CD4-positive, alpha-beta T cell (primary cell): ENCODE measurements at regions not wholly inside any gene's neighbourhood (a gene's known extent, or its start where the extent isn't known, plus 50 kb on each side); places are given as distances from the start of the nearest gene placed in this dataset.
A peak's percentile ranks its signal among the peaks of the same experiment; 100 is the strongest.

Experiments used
- ATAC-seq: fragments of 200-7000 bp; cut with Tn5 transposase; one replicate; pipeline ENCODE4 v1.10.0; 2022; ENCODE audit warnings: mild to moderate bottlenecking; ENCODE audit not compliant: poor library complexity
- CTCF ChIA-PET: fragments of 350-600 bp; sonication (Branson Sonifier 250); formaldehyde crosslinking; loops from one replicate; lab custom pipeline; 2021; ENCODE audit warnings: antibody characterized with exemption, inconsistent platforms; lab: Charles Lee
- POLR2A ChIA-PET: fragments of 350-600 bp; sonication (Branson Sonifier 250); formaldehyde crosslinking; loops from one replicate; lab custom pipeline; 2021; ENCODE audit warnings: antibody characterized with exemption, inconsistent platforms; lab: Charles Lee
- DNase-seq, 14 experiments: peaks; one replicate each; pipeline ENCODE4 v3.0.0-alpha.2; 2013 to 2020; ENCODE audit warnings: mixed read lengths in 2 of 14
- H3K27ac ChIP-seq, 2 donors: one replicate each; pipeline versions ENCODE4 v1.5.1 to v1.7.0; 2013; ENCODE audit warnings: low read length in 2 of 2, low read depth in 1 of 2, mild to moderate bottlenecking in 1 of 2
- H3K27me3 ChIP-seq, 2 experiments: 1 replicate in 1 of 2; 2 replicates in 1 of 2; pipeline versions ENCODE4 v1.6.1 to v1.7.0; 2013; ENCODE audit warnings: low read length in 2 of 2, control low read depth in 1 of 2, mild to moderate bottlenecking in 1 of 2, moderate library complexity in 1 of 2; ENCODE audit not compliant: insufficient read depth in 2 of 2, control insufficient read depth in 1 of 2
- H3K36me3 ChIP-seq: one replicate; pipeline ENCODE4 v1.6.1; 2013; ENCODE audit warnings: low read length, control low read depth; ENCODE audit not compliant: insufficient read depth
- H3K4me1 ChIP-seq: one replicate; pipeline ENCODE4 v1.6.1; 2013; ENCODE audit warnings: low read length, control low read depth; ENCODE audit not compliant: insufficient read depth
- H3K4me3 ChIP-seq: one replicate; pipeline ENCODE4 v1.5.1; 2013; ENCODE audit warnings: mild to moderate bottlenecking, low read length, moderate library complexity
- H3K9me3 ChIP-seq, 2 experiments: 1 replicate in 1 of 2; 2 replicates in 1 of 2; pipeline versions ENCODE4 v1.6.1 to v1.7.0; 2013; ENCODE audit warnings: low read length in 2 of 2, mild to moderate bottlenecking in 2 of 2, control low read depth in 1 of 2, moderate library complexity in 1 of 2; ENCODE audit not compliant: control insufficient read depth in 1 of 2, insufficient read depth in 1 of 2
- H3K27ac Mint-ChIP-seq: one replicate; pipeline ENCODE4 v1.8.0; 2020; ENCODE audit warnings: mixed read lengths
- H3K27me3 Mint-ChIP-seq: one replicate; pipeline ENCODE4 v1.8.0; 2021; ENCODE audit warnings: mixed read lengths
- H3K36me3 Mint-ChIP-seq: one replicate; pipeline ENCODE4 v1.8.0; 2021; ENCODE audit warnings: low read depth, mixed read lengths
- H3K4me1 Mint-ChIP-seq: one replicate; pipeline ENCODE4 v1.8.0; 2021; ENCODE audit warnings: low read depth, mixed read lengths
- H3K4me3 Mint-ChIP-seq: one replicate; pipeline ENCODE4 v1.8.0; 2020; ENCODE audit warnings: mild to moderate bottlenecking, mixed read lengths
- H3K9me3 Mint-ChIP-seq: one replicate; pipeline ENCODE4 v1.8.0; 2020; ENCODE audit warnings: mixed read lengths
- intact Hi-C, 2 experiments: fragments of 100-400 bp; cut with DNase I in 1 of 2; cut with micrococcal nuclease in 1 of 2; formaldehyde crosslinking; loops; one replicate each; pipeline versions ENCODE4 v1.15.1 to v1.9.0; 2023 to 2025; cut with DNase I, micrococcal nuclease
- TF ChIP-seq, protein P1 (sequence below): fragments of 200-600 bp; IDR thresholded peaks from one replicate; pipeline ENCODE4 v1.8.0; 2022; ENCODE audit warnings: antibody characterized with exemption, mild to moderate bottlenecking

GRCh38 chr2:215751200-215751910 is 262.0 kb downstream of the MREG start:
- no peaks in the 10 kb centered on the region for H3K36me3 Mint-ChIP-seq
- Histone ChIP-seq H3K4me1 (peaks cover 5% of the 10 kb centered on the region), H3K27ac (no peak overlapping the region), H3K4me3 (no peak overlapping the region), H3K9me3 (peaks cover 0 to 3% of the 10 kb centered on the region in 2 experiments), H3K27me3 (peaks cover 0 to 7% of the 10 kb centered on the region in 2 experiments), H3K36me3 (no peaks in the 10 kb centered on the region)
- ATAC-seq (no peak), DNase-seq (no peak)
- TF ChIP-seq, protein P1, sequence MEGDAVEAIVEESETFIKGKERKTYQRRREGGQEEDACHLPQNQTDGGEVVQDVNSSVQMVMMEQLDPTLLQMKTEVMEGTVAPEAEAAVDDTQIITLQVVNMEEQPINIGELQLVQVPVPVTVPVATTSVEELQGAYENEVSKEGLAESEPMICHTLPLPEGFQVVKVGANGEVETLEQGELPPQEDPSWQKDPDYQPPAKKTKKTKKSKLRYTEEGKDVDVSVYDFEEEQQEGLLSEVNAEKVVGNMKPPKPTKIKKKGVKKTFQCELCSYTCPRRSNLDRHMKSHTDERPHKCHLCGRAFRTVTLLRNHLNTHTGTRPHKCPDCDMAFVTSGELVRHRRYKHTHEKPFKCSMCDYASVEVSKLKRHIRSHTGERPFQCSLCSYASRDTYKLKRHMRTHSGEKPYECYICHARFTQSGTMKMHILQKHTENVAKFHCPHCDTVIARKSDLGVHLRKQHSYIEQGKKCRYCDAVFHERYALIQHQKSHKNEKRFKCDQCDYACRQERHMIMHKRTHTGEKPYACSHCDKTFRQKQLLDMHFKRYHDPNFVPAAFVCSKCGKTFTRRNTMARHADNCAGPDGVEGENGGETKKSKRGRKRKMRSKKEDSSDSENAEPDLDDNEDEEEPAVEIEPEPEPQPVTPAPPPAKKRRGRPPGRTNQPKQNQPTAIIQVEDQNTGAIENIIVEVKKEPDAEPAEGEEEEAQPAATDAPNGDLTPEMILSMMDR = no peak
- POLR2A ChIA-PET = interaction anchor here (1.2 to 1.4 kb wide), 2 partner anchors 11 to 70 kb away, joined by 3 to 4 read pairs; no protein-coding TSS in a partner anchor
- intact Hi-C loops = no loop called here
- CTCF ChIA-PET = no interaction called here
- peak overlapping the region; percentile 17 for H3K4me3 Mint-ChIP-seq
- no peak overlapping the region for H3K27ac Mint-ChIP-seq
- peaks cover 20% of the 10 kb centered on the region for H3K27me3 Mint-ChIP-seq
- no peaks in the 10 kb centered on the region for H3K9me3 Mint-ChIP-seq
- peaks cover 25% of the 10 kb centered on the region for H3K4me1 Mint-ChIP-seq

GRCh38 chr2:215750763-215751162 is 262.6 kb downstream of the MREG start:
- POLR2A ChIA-PET = interaction anchor here (1.2 to 1.4 kb wide), 2 partner anchors 12 to 70 kb away, joined by 3 to 4 read pairs; no protein-coding TSS in a partner anchor
- peaks cover 22% of the 10 kb centered on the region for H3K27me3 Mint-ChIP-seq

GRCh38 chr2:215749092-215749957 is 264.0 kb downstream of the MREG start:
- DNase-seq (peak in 2 of 14 experiments; percentile 23 to 58), ATAC-seq (no peak)
- Mint-ChIP-seq H3K27me3 (peaks cover 18% of the 10 kb centered on the region), H3K4me3 (no peak overlapping the region), H3K9me3 (no peaks in the 10 kb centered on the region), H3K27ac (no peak overlapping the region), H3K36me3 (no peaks in the 10 kb centered on the region), H3K4me1 (peaks cover 25% of the 10 kb centered on the region)
- TF ChIP-seq, protein P1 = no peak
- H3K27ac ChIP-seq = no peak overlapping the region
- ChIA-PET CTCF (no interaction called here), POLR2A (no interaction called here)
- no peak overlapping the region for H3K4me3 ChIP-seq
- H3K9me3 ChIP-seq = no peaks in the 10 kb centered on the region
- no peaks in the 10 kb centered on the region for H3K36me3 ChIP-seq
- peaks cover 5% of the 10 kb centered on the region for H3K4me1 ChIP-seq
- intact Hi-C loops = no loop called here
- H3K27me3 ChIP-seq = peaks cover 0 to 4% of the 10 kb centered on the region in 2 experiments

More at GRCh38 chr2:215750763-215751162, 262.6 kb downstream of the MREG start:
- H3K4me1 Mint-ChIP-seq = peaks cover 25% of the 10 kb centered on the region
- no peaks in the 10 kb centered on the region for H3K9me3 Mint-ChIP-seq
- DNase-seq = peak in 6 of 14 experiments; percentile 1 to 61 (median 26)
- Histone ChIP-seq H3K27ac (no peak overlapping the region), H3K27me3 (peaks cover 0 to 4% of the 10 kb centered on the region in 2 experiments), H3K4me3 (no peak overlapping the region), H3K9me3 (peaks cover 0 to 3% of the 10 kb centered on the region in 2 experiments), H3K4me1 (peaks cover 5% of the 10 kb centered on the region), H3K36me3 (no peaks in the 10 kb centered on the region)
- H3K36me3 Mint-ChIP-seq = no peaks in the 10 kb centered on the region
- CTCF ChIA-PET = no interaction called here
- peak overlapping the region; percentile 17 for H3K4me3 Mint-ChIP-seq
- TF ChIP-seq, protein P1 = no peak
- intact Hi-C loops = no loop called here
- no peak overlapping the region for H3K27ac Mint-ChIP-seq
- peak; percentile 66 for ATAC-seq
